Activated CD4-positive, alpha-beta T cell treated with anti-CD3 and anti-CD28 coated beads, Interleukin-10, Interleukin-2, amounts not matched to agents 100 ng/mL and 50 ng/mL, durations not matched to agents 16 hours and 8 hours (primary cell): ENCODE measurements at regions not wholly inside any gene's neighbourhood (a gene's known extent, or its start where the extent isn't known, plus 50 kb on each side); places are given as distances from the start of the nearest gene placed in this dataset.

Experiments used
- DNase-seq: peaks from one replicate; pipeline ENCODE4 v3.0.0-alpha.2; 2020

DNA sequence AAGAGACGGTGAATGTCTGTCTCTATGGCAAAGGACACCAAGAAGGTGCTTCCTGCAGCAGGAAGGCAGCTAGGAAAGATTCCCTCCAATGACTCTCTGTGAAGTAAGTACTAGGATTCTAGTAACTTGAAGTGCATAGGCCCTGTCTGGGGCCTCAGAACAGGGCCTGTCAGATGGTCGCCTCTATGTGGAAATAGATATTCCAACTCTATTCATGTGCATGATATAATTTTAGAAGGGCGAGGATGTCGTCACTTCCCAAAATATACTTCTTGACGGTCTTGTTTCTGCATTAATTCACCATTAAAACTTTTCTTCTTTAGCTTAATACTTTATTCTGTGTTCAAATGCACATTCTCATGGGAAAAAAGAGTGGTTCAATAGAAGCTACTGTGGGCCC lies 167.0 kb downstream of the TLE3 start:
- DNase-seq = no peak

- no peak for DNase-seq
These were observed 166.6 kb downstream of the TLE3 start for GRCh38 chr15:69931156-69931555.

GRCh38 chr15:69934607-69935006 lies 163.1 kb downstream of the TLE3 start:
- DNase-seq = no peak

- no peak for DNase-seq
These were observed 157.9 kb downstream of the TLE3 start for GRCh38 chr15:69939513-69940440.

DNA sequence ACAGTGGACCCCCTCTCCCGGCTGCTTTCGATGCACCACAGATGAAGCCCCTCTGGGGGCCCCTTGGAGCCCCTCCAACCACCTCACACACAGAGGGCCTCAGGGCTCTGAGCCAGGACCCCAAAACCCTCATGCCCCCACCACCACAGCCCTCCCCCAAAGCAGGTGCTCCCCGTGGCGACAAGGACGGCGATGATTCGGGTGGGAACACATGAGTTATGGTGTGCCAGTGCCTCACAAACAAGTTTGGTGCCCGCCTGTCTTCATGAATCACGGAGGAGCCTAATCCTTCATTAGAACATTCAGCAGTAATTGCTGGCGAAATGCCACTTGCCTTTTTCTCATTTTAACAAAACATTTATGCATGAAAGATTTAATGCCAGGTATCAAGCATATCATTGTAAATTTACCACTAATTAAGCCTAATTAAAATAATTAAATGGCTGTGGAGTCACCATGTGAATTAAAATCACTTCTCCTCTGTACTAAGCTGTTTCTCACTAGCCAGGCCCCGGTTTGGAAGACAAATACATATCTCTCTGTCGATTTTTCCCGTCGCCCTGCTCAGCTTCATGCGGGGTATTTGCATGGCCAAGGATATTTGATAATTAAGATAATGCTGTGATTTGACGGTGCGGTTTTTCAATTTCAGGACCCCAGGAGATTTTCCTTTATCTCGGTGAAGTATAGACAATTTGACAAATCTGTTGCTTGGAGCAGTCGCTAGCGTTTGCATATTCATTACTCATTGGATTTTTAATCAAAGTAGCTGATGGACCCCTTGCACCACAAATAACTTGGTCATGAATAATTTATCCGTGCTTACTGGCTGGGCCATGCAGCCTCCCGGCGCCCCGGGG lies 157.0 kb downstream of the TLE3 start:
- DNase-seq = no peak

DNA sequence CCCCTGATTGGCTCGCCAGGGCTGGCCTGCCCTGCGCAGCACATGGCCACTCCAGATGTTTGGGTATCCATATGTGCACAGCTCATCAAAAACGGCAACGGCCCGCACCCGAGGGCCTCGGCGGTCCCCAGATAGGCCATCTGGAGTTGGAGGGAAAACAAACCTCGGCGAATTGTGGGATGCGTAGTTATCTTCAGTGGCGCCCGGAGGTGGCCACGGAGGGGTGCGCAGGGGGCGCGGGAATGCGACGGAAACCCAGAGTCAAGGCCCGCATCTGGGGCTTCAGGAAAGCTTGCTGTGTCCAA lies 156.5 kb downstream of the TLE3 start:
- no peak for DNase-seq

DNA sequence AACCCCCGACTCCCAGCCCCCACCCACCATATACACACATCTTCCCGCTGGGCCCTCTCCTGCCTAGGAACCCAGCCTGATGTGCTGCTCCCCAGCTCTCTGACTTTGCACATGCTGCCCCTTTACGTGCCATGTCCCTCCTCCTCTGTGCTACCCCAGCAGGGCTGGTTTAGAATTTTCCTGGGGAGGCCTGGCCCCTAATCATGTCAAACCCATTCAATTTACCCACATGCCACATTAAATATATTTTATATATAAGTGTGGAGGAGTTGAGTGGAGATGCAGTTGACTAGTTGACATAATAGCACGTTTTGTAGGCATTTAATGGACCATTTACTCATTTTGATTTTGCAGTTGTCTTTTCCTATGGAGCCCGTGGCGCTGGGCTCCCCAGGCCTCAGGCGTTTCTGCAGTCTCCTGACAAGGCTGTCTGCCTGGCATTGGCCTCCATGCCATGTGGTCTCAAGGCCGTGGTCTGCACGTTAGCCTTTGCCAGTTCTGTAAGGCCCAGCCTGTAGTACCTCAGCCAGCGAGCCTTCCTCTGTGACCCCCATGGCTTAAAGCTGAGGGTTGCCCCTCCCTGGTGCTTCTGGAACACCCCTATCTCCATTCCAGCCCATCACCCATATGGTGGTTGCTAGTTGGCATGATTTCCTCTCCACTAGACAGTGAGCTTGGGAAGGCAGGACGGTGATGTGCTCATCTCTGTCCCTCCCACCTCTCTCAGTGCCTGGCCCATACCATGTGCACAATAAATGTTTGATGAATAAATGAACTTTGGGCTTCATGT lies 155.8 kb downstream of the TLE3 start:
- DNase-seq = no peak

- no peak for DNase-seq
These were observed 154.1 kb downstream of the TLE3 start for GRCh38 chr15:69943637-69944036.

- DNase-seq = no peak
These were observed 152.0 kb downstream of the TLE3 start for GRCh38 chr15:69945729-69946128.

- no peak for DNase-seq
These were observed 150.8 kb downstream of the TLE3 start for GRCh38 chr15:69946870-69947269.

- no peak for DNase-seq
These were observed 150.3 kb downstream of the TLE3 start for GRCh38 chr15:69947394-69947793.

DNA sequence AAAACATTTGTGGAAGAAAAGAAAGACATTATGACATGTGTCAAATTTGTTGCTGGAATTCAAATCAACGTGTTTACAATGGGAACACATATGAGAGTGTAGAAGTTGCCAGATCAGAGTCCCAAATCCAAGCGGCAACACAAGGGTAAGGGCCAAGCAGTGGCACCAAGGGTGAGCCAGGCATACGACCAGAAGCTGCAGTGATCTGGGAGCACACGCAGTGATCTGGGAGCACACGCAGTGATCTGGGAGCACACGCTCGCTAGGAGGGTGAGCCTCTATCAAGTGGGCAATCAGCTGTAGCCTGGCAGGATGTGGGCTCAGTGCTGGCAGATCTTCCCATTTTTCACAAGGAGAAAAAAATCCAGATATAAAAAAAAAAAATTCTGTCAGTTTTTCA lies 148.2 kb downstream of the TLE3 start:
- no peak for DNase-seq

GRCh38 chr15:69951256-69951897 lies 146.3 kb downstream of the TLE3 start:
- no peak for DNase-seq

GRCh38 chr15:69951898-69952555 lies 145.7 kb downstream of the TLE3 start:
- DNase-seq = no peak

DNA sequence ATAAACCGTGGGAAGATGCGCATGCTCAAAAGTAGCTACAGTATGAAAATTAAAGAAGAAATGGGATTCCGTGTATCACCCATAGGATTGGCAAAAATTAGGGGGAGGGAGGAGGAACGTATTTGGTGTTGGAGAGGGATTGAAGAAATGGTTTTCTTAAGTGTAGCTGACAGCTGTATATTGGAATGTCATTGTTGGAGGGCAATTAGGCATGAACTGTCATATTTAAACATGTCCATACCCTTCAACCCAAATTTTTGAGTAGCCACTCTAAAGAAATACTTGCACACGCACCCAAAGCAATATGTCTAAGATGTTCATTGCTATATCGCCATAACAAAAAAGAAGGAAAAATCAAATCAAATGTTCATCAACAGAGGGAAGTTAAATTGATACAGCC lies 144.7 kb downstream of the TLE3 start:
- DNase-seq = no peak

DNA sequence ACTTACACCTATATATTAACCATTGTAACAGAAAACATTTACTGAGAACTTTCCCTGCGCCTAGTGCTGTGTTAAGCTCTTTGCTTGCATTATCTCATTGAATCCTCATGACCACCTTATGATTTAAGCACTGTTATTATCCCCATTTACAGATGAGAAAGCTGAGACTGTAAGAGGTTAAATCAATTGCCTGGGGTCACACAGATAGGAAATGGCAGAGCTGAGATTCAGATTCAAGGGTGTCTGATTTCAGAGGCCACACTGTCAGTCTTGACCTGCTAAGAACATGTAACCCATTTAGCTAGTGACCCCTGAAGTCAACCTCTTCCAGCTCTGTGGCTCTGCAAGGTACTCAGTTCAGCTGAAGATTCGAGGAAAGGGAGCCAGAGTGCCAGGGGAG lies 143.9 kb downstream of the TLE3 start:
- no peak for DNase-seq

GRCh38 chr15:69954666-69955065 lies 143.1 kb downstream of the TLE3 start:
- DNase-seq = no peak

DNA sequence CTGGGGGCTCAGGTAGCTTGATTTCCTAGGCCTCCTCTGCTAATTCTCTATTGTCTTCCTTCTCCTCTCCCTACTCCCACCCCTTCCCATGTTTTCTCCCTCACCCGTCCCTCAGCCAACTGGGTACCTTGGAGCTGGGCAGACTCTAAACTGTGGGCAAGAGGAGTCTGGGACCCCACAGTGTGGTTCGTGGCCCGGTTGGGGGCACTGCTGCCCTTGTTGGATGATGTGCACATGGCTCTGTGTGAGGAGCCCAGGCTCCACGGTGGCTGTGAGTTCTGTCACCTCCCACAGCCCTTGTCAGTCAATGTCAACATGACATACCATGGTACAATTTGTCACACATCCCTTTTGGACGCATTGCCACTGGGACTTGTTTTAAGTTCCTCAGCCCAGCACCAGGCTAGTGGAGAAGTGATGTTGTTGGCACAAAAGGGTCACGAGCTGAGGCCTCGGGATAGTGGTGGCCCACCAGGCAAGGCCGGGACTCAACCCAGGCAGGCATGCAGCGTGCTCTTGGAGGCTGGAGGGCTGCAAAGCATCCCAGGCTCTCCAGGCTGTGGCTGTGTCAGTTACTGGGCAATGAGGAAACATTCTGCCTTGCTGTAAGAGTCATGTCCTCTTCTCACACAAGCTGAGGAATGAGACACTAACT lies 142.3 kb downstream of the TLE3 start:
- DNase-seq = no peak

GRCh38 chr15:69956417-69956816 lies 141.3 kb downstream of the TLE3 start:
- no peak for DNase-seq

- DNase-seq = no peak
These were observed 140.5 kb downstream of the TLE3 start for GRCh38 chr15:69957175-69957574.

GRCh38 chr15:69958496-69959084 lies 139.1 kb downstream of the TLE3 start:
- no peak for DNase-seq
